ENCODE measurements at regions not wholly inside any gene's neighbourhood (a gene's known extent, or its start where the extent isn't known, plus 50 kb on each side); places are given as distances from the start of the nearest gene placed in this dataset.

DNA sequence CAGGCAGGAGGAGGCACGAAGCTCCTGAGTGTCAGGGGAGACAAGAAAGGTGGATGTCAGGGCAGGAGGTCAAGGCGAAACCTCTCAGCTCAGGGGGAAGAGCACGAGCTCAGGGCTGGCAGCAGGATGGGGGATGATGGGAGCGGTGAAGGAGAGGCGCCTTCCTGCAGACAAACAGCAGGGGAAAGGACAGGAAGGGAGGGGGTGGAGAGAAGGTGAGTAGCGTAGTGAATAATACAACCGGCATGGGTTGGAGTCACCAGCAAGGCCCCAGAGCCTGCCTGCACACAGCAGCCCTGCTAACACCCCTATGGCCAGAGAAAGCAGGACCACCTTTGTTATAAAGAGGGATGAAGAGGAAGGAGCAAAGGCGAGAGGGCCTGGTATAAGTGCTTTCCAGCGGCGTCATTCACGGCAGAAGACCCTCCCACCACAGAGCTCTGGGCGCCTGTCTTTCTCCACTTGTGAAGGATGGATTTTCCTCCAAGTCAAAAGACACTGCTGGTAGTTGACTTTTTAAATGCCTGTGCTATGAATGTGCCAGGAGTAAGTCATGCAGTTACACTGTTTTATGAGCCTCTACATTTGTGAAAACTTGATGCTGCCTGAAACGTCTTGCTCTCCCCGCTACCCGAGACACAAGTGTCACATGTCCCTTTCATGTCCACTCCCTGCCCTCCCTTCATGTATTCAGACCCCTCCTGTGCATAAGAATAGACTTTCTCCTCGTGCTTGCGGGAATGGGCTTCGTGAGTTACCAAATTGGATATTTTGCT is 84.8 kb upstream of the IRX1 start:
- intact Hi-C loops (cut with micrococcal nuclease): no loop called here
- H3K9ac ChIP-seq (ENCODE audit: low read length): no peak overlapping the region
- CTCF ChIA-PET: no interaction called here

More for the DNA sequence above, 84.8 kb upstream of the IRX1 start:
- Histone ChIP-seq H3K27me3 (ENCODE audit: insufficient read depth, low read length) (no peaks in the 10 kb centered on the region), H3K27ac (ENCODE audit: low read depth, low read length) (no peak overlapping the region), H4K20me1 (ENCODE audit: insufficient read depth) (no peaks in the 10 kb centered on the region), H3K4me2 (ENCODE audit: low read length) (no peak overlapping the region), H2AFZ (ENCODE audit: low read depth, low read length, poor library complexity, severe bottlenecking) (no peak overlapping the region), H3K9me2 (ENCODE audit: insufficient read depth) (no peaks in the 10 kb centered on the region), H3K79me2 (ENCODE audit: insufficient read depth, low read length) (no peaks in the 10 kb centered on the region), H3K4me1 (ENCODE audit: control insufficient read depth in 1 of 2, insufficient read depth in 2 of 2, low read length in 2 of 2) (no peaks in the 10 kb centered on the region), H3K4me3 (replicated peaks in 1 of 2; ENCODE audit: low read depth in 1 of 2, low read length in 2 of 2) (no peak overlapping the region), H3K36me3 (ENCODE audit: control insufficient read depth in 1 of 2, insufficient read depth in 2 of 2, low read length in 2 of 2) (no peaks in the 10 kb centered on the region), H3K9me3 (ENCODE audit: control insufficient read depth in 1 of 2, insufficient read depth in 1 of 2, low read depth in 1 of 2, low read length in 2 of 2) (peaks cover 5 to 11% of the 10 kb centered on the region in 2 experiments; a peak in 2 of 4 replicates)
- RAD21 ChIA-PET (ENCODE audit: low non-redundant PET in 1 of 2, low total read pairs in 2 of 2, uncharacterized antibody in 2 of 2, unreplicated experiment in 2 of 2): no interaction called here
- no peak for DNase-seq (ENCODE audit: low read depth, low spot score)
- no peak for TF ChIP-seq EGR1 (IDR thresholded peaks at IDR 0.05; ENCODE audit: low read depth)
- no peak for TF ChIP-seq SIN3A (IDR thresholded peaks at IDR 0.05; ENCODE audit: low read depth)
- TF ChIP-seq REST (IDR thresholded peaks at IDR 0.05; ENCODE audit: low read depth): no peak
- POLR2A ChIA-PET: no interaction called here
- BruUV-seq (replicated peaks): no TSS peak
- no peak for ATAC-seq
